ENCODE measurements at regions not wholly inside any gene's neighbourhood (a gene's known extent, or its start where the extent isn't known, plus 50 kb on each side); places are given as distances from the start of the nearest gene placed in this dataset.
"Not testable (repeated sequence)": the region's sequence is repeated elsewhere in the genome, so short reads cannot be mapped to it uniquely, and the experiment has no call there.

DNA sequence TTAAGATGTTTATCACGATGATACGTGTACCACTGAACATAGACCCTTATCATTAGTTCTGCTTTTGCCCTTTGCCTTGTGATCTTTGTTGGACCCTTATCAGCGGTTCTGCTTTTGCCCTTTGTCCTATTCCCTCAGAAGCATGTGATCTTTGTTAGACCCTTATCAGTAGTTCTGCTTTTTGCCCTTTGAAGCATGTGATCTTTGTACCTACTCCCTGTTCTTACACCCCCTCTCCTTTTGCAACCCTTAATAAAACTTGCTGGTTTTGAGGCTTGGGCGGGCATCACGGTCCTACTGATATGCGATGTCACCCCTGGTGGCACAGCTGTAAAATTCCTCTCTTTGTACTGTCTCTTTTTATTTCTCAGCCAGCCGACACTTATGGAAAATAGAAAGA lies 117.0 kb downstream of the SDHAF3 start:
- not testable (repeated sequence) for H3K4me3 ChIP-seq (ENCODE audit: low read depth, low read length); DNase-seq (ENCODE audit: low read depth)

- DNase-seq (ENCODE audit: low read depth) = no peak
- no peak overlapping the region for H3K4me3 ChIP-seq (ENCODE audit: low read depth, low read length)
- TF ChIP-seq, protein P1, sequence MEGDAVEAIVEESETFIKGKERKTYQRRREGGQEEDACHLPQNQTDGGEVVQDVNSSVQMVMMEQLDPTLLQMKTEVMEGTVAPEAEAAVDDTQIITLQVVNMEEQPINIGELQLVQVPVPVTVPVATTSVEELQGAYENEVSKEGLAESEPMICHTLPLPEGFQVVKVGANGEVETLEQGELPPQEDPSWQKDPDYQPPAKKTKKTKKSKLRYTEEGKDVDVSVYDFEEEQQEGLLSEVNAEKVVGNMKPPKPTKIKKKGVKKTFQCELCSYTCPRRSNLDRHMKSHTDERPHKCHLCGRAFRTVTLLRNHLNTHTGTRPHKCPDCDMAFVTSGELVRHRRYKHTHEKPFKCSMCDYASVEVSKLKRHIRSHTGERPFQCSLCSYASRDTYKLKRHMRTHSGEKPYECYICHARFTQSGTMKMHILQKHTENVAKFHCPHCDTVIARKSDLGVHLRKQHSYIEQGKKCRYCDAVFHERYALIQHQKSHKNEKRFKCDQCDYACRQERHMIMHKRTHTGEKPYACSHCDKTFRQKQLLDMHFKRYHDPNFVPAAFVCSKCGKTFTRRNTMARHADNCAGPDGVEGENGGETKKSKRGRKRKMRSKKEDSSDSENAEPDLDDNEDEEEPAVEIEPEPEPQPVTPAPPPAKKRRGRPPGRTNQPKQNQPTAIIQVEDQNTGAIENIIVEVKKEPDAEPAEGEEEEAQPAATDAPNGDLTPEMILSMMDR (IDR thresholded peaks at IDR 0.05; ENCODE audit: insufficient read depth, low read length) = no peak
Observed at GRCh38 chr7:97246317-97246716, 128.8 kb downstream of the SDHAF3 start.

DNA sequence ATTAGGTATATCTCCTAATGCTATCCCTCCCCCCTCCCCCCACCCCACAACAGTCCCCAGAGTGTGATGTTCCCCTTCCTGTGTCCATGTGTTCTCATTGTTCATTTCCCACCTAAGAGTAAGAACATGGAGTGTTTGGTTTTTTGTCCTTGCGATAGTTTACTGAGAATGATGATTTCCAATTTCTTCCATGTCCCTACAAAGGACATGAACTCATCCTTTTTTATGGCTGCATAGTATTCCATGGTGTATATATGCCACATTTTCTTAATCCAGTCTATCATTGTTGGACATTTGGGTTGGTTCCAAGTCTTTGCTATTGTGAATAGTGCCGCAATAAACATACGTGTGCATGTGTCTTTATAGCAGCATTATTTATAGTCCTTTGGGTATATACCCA lies 140.7 kb downstream of the SDHAF3 start:
- DNase-seq (ENCODE audit: low read depth); H3K4me3 ChIP-seq (ENCODE audit: low read depth, low read length): not testable (repeated sequence)

- TF ChIP-seq, protein P1 (IDR thresholded peaks at IDR 0.05; ENCODE audit: insufficient read depth, low read length) = no peak
- no peak overlapping the region for H3K4me3 ChIP-seq (ENCODE audit: low read depth, low read length)
- DNase-seq (ENCODE audit: low read depth) = no peak
Observed at GRCh38 chr7:97269741-97270140, 152.2 kb downstream of the SDHAF3 start.

DNA sequence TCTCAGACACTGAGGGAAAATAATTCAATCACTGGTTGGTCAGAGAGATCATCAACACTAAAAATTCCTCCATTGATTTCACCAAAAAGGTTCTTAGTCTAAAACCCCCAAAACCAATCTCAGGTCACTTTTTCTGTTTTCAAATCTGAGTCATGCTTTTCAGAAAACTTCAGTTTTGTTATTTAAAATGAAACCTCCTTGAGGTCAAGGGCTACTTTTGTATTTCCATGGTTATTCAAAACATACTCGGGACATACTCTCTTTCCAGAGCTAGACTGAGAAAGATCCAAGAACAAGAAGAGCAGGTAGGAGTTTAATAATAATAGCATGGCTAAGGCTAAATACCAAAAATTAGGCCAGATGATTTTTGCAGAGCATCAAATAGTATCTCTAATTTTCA lies 152.8 kb downstream of the SDHAF3 start:
- H3K4me3 ChIP-seq (ENCODE audit: low read depth, low read length) = no peak overlapping the region
- DNase-seq (ENCODE audit: low read depth) = no peak
- TF ChIP-seq, protein P1 (IDR thresholded peaks at IDR 0.05; ENCODE audit: insufficient read depth, low read length) = no peak

DNA sequence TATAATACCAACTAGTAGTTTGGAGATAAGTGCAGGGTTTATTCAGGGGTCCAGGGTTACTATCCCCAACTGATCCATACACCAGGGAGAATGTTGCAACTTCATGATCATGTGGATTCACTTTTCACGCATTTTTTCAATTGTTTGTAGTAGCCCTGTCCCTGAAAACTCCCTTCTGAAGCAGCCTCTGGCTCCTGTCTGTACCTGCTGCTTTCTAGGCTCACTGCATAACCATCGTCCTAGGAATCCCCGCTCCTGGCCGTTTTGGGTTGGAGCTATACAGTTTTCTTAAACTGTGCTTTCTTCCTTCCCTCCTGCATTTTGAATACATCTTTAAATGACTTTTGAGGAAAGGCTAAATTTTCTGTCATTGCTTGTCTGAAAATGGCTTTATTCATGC lies 154.1 kb downstream of the SDHAF3 start:
- TF ChIP-seq, protein P1 (IDR thresholded peaks at IDR 0.05; ENCODE audit: insufficient read depth, low read length) = no peak
- no peak for DNase-seq (ENCODE audit: low read depth)

DNA sequence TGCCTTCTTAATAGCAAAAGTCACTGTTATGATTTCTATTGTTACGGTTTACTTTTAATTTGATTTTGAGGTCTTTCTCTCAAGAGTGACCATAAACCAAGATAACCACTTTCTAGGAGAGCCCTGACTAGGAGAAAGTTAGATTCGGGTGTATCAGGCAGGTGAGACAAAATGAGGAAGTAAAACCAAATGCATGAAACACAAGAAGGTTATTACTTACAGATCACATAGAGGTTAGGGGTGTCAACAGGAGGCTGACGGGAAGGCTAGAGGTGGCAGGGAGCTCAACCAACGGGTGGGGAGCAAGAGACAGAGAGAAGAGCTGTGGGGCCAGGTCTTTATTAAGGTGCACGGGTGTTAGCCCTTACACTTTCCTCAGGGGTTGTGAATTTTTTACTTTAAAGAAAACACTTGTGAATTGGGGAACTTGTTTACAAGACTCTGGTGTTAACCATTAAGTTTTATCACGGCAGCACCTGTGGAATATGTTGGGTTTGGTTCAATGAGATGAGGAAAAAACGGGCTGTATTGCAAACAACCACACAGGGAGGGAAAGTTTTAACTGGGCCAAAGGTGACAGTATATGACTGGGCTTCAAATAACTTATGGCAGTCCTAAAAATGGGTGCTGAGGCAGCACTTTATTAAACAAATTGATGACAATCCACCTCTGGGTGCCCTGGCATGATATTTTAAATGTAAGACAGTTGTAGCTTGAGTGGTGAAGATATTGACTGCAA lies 154.9 kb downstream of the SDHAF3 start:
- TF ChIP-seq, protein P1 (IDR thresholded peaks at IDR 0.05; ENCODE audit: insufficient read depth, low read length) = no peak
- no peak overlapping the region for H3K4me3 ChIP-seq (ENCODE audit: low read depth, low read length)
- DNase-seq (ENCODE audit: low read depth) = no peak

More for the DNA sequence above, 154.1 kb downstream of the SDHAF3 start:
- no peak overlapping the region for H3K4me3 ChIP-seq (ENCODE audit: low read depth, low read length)

DNA sequence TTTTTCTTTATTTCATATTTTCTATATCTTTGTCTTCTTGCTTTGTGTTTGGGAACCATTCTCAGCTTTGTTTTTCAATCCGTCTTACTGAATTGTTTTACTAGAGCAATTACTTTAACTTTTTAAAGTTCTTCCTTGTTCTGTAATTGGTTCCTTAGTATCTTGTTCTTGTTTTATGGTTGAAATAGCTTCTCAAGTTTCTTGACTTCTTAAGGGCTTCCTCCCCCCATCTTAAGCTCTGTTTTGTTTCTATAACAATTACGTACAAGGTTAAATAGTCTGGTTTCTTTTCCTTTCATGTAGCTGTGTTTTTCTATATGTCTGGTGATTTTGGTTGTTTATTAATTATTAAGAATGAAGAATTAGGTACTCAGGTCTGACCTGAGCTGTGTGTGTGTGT lies 158.0 kb downstream of the SDHAF3 start:
- no peak for DNase-seq (ENCODE audit: low read depth)
- H3K4me3 ChIP-seq (ENCODE audit: low read depth, low read length) = no peak overlapping the region
- TF ChIP-seq, protein P1 (IDR thresholded peaks at IDR 0.05; ENCODE audit: insufficient read depth, low read length) = no peak

Measured in fibroblast of the aortic adventitia (primary cell).